Right lobe of liver (tissue), 6 donors: ENCODE measurements at regions not wholly inside any gene's neighbourhood (a gene's known extent, or its start where the extent isn't known, plus 50 kb on each side); places are given as distances from the start of the nearest gene placed in this dataset.

Experiments used
- ATAC-seq, 4 donors: fragments of 200-7000 bp; cut with Tn5 transposase; one replicate each; pipeline ENCODE4 v1.9.1; 2020; ENCODE audit warnings: mild to moderate bottlenecking in 4 of 4, moderate library complexity in 4 of 4
- DNase-seq, 3 donors: peaks; one replicate each; pipeline ENCODE4 v3.0.0-alpha.2; 2020
- H3K27ac ChIP-seq, 3 donors: fragments of 200-600 bp; one replicate each; pipeline ENCODE4 v1.8.0; 2022
- H3K27me3 ChIP-seq, 2 donors: fragments of 200-600 bp; one replicate each; pipeline ENCODE4 v1.8.0; 2022
- H3K36me3 ChIP-seq, 4 donors: fragments of 200-600 bp; sonication (generic) in 1 of 4; one replicate each; pipeline versions ENCODE4 v1.5.1 to v1.8.0; 2017 to 2022; ENCODE audit warnings: control low read depth in 1 of 4
- H3K4me1 ChIP-seq, 4 donors: fragments of 200-600 bp; sonication (generic) in 1 of 4; one replicate each; pipeline versions ENCODE4 v1.5.1 to v1.8.0; 2017 to 2022; ENCODE audit warnings: control low read depth in 1 of 4
- H3K4me3 ChIP-seq, 3 donors: fragments of 200-600 bp; one replicate each; pipeline ENCODE4 v1.8.0; 2022
- H3K9me3 ChIP-seq, 4 donors: fragments of 200-600 bp; sonication (generic) in 1 of 4; one replicate each; pipeline versions ENCODE4 v1.5.1 to v1.8.0; 2017 to 2022; ENCODE audit warnings: control low read depth in 1 of 4
- POLR2A ChIP-seq: fragments of 450-650 bp; IDR thresholded peaks from one replicate; pipeline ENCODE4 v1.6.1; 2017; ENCODE audit warnings: antibody characterized with exemption, mild to moderate bottlenecking
- WGBS: methylation state at CpG from one replicate; pipeline ENCODE4 v1.1.6; 2018; ENCODE audit warnings: low coverage, low lambda C conversion rate; ENCODE audit not compliant: insufficient coverage; ENCODE audit errors: missing lambda C conversion rate; 5-methylcytosine and 5-hydroxymethylcytosine counted together
- intact Hi-C, 2 donors: fragments of 100-400 bp; cut with DNase I; formaldehyde crosslinking; loops; one replicate each; pipeline versions ENCODE4 v1.11.2 to v1.14.1; 2022
- TF ChIP-seq, protein P1 (sequence below), 4 donors: fragments of 200-600 bp in 3 of 4; fragments of 450-650 bp in 1 of 4; IDR thresholded peaks; one replicate each; pipeline versions ENCODE4 v1.5.1 to v1.8.0; 2016 to 2022; ENCODE audit warnings: antibody characterized with exemption in 4 of 4, mild to moderate bottlenecking in 2 of 4
- donor health status: DM: no; HTN: yes; CAD: no.
- donor health status: DM: no; HTN: no; CAD: no.
- donor health status: DM: no; HTN: no; CAD: no.
- donor health status: DM: no; HTN: yes; CAD: no.
- donor health status: DM: no; HTN: yes; CAD: no.

- H3K27me3 ChIP-seq: no peaks in the 10 kb centered on the region
- intact Hi-C loops: no loop called here
- H3K36me3 ChIP-seq: no peaks in the 10 kb centered on the region
- H3K4me1 ChIP-seq: no peaks in the 10 kb centered on the region
- 48% methylated on average over 3 of the region's 3 CpGs for WGBS
- H3K27ac ChIP-seq: no peak overlapping the region
- no peaks in the 10 kb centered on the region for H3K9me3 ChIP-seq
- no peak for DNase-seq
- H3K4me3 ChIP-seq: no peak overlapping the region
- TF ChIP-seq, protein P1, sequence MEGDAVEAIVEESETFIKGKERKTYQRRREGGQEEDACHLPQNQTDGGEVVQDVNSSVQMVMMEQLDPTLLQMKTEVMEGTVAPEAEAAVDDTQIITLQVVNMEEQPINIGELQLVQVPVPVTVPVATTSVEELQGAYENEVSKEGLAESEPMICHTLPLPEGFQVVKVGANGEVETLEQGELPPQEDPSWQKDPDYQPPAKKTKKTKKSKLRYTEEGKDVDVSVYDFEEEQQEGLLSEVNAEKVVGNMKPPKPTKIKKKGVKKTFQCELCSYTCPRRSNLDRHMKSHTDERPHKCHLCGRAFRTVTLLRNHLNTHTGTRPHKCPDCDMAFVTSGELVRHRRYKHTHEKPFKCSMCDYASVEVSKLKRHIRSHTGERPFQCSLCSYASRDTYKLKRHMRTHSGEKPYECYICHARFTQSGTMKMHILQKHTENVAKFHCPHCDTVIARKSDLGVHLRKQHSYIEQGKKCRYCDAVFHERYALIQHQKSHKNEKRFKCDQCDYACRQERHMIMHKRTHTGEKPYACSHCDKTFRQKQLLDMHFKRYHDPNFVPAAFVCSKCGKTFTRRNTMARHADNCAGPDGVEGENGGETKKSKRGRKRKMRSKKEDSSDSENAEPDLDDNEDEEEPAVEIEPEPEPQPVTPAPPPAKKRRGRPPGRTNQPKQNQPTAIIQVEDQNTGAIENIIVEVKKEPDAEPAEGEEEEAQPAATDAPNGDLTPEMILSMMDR (IDR thresholded peaks at IDR 0.05): no peak
- TF ChIP-seq POLR2A: no peak
- ATAC-seq: no peak
These were observed 252.4 kb upstream of the BCHE start for GRCh38 chr3:166089575-166089974.

- Histone ChIP-seq H3K4me3 (no peak overlapping the region), H3K27ac (no peak overlapping the region), H3K9me3 (no peaks in the 10 kb centered on the region), H3K36me3 (no peaks in the 10 kb centered on the region), H3K4me1 (no peaks in the 10 kb centered on the region), H3K27me3 (no peaks in the 10 kb centered on the region)
- ATAC-seq (no peak), DNase-seq (no peak)
- 60% methylated on average over 4 of the region's 4 CpGs for WGBS
- TF ChIP-seq, protein P1 (IDR thresholded peaks at IDR 0.05): no peak
- no peak for TF ChIP-seq POLR2A
- intact Hi-C loops: no loop called here
These were observed 248.1 kb upstream of the BCHE start for GRCh38 chr3:166085164-166085856.

DNA sequence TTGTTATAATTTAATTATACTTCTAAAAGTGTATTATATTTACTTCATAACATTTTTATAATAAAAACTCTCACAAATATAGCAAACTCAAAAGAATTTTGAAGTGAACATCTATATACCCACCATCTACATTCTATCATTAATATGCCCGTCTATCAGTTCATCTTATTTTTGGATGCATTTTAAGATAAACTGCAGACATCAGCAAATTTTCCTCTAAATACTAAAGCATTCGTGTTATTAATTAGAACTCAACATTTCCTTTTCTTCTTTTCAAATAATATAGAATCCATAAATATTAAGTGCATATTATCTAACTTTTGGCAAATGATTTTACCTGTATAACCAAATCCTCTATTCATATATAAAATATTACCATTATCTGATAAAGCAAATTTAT lies 242.9 kb upstream of the BCHE start:
- ATAC-seq (no peak), DNase-seq (no peak)
- H3K27me3 ChIP-seq: no peaks in the 10 kb centered on the region
- no peaks in the 10 kb centered on the region for H3K36me3 ChIP-seq
- no peak overlapping the region for H3K27ac ChIP-seq
- peaks cover 0 to 2% (median 0%) of the 10 kb centered on the region in 4 donors for H3K9me3 ChIP-seq
- WGBS: 43% methylated on average over 2 of the region's 2 CpGs
- H3K4me1 ChIP-seq: no peaks in the 10 kb centered on the region
- intact Hi-C loops: no loop called here
- no peak overlapping the region for H3K4me3 ChIP-seq
- no peak for TF ChIP-seq POLR2A
- TF ChIP-seq, protein P1 (IDR thresholded peaks at IDR 0.05): no peak

DNA sequence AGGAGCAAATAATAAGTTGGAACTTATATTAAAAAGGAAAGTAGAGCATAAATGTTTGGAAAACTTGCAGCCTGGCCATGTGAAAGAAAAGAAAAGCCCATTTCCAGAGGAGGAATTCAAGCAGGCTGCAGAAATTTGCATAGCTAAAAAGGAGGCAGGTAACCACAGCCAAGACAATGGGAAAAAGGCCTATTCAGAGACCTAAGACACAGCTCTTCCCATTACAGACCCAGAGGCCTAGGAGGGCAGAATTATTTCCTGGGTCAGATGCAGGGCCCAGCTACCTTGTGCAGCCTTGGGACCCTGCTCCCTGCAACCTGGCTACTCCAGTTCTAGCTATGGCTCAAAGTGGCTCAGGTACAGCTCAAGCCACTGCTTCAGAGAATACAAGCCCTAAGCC lies 234.6 kb upstream of the BCHE start:
- H3K27me3 ChIP-seq: no peaks in the 10 kb centered on the region
- ATAC-seq (no peak), DNase-seq (no peak)
- H3K4me1 ChIP-seq: no peaks in the 10 kb centered on the region
- no peaks in the 10 kb centered on the region for H3K36me3 ChIP-seq
- no peak overlapping the region for H3K4me3 ChIP-seq
- no peaks in the 10 kb centered on the region for H3K9me3 ChIP-seq
- TF ChIP-seq, protein P1 (IDR thresholded peaks at IDR 0.05): no peak
- no peak for TF ChIP-seq POLR2A
- intact Hi-C loops: no loop called here
- no peak overlapping the region for H3K27ac ChIP-seq

- DNase-seq (no peak), ATAC-seq (no peak)
- intact Hi-C loops: no loop called here
- Histone ChIP-seq H3K36me3 (no peaks in the 10 kb centered on the region), H3K27me3 (no peaks in the 10 kb centered on the region), H3K4me1 (no peaks in the 10 kb centered on the region), H3K4me3 (no peak overlapping the region), H3K27ac (no peak overlapping the region), H3K9me3 (no peaks in the 10 kb centered on the region)
- TF ChIP-seq, protein P1 (IDR thresholded peaks at IDR 0.05): no peak
- TF ChIP-seq POLR2A: no peak
- WGBS: 81% methylated on average over 4 of the region's 4 CpGs
These were observed 227.3 kb upstream of the BCHE start for GRCh38 chr3:166064476-166064875.
